GM19463 (cell line): ENCODE measurements at regions not wholly inside any gene's neighbourhood (a gene's known extent, or its start where the extent isn't known, plus 50 kb on each side); places are given as distances from the start of the nearest gene placed in this dataset.

Source experiments
- ATAC-seq: cut with Tn5 transposase; IDR thresholded peaks from one replicate; pipeline ENCODE4 v1.9.1; 2021; ENCODE audit warnings: mild to moderate bottlenecking, moderate library complexity; ENCODE audit not compliant: unreplicated experiment

- ATAC-seq: no peak
Measured at GRCh38 chr2:14905571-14905970, 273.1 kb downstream of the LRATD1 start.

GRCh38 chr2:14907014-14907612, 274.6 kb downstream of the LRATD1 start:
- no peak for ATAC-seq

GRCh38 chr2:14909795-14910194, 277.3 kb downstream of the LRATD1 start:
- ATAC-seq: no peak

- no peak for ATAC-seq
Measured at GRCh38 chr2:14910654-14911053, 278.1 kb downstream of the LRATD1 start.

- ATAC-seq: no peak
Measured at GRCh38 chr2:14915983-14916382, 283.5 kb downstream of the LRATD1 start.

DNA sequence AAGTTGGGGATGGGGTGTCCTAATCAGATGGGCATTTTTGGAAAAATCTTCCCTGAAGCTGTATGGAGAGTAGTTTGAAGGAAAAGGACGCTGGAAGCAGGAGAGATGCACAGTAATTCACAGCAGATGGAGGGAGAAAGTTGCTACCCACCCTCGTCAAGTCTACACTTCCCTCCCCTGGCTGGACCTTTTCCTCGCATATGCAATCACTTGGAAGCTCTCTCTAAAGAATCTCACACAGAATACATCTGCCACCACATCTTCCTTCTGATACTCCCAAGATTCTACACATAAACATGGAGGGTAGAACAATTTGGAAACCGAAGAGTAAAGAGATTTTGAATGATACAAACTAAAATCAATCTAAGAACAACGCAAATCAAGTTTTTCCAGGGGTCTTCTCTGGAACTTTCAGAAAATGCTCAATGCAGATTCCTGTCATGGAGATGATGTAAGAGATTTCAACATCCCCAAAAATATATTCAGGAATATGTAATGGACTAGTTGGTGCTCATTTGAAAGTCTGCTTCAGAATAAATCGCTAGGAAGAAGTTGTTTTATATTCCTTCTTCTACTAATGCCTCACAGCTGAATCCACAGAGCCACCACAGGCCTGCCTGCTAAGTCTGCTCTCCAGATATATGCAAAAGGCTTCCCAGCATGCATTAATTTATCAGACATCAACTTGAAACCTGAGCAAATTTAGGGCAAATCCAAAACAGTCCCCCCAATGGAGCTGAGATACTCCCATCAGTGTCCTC, 291.5 kb downstream of the LRATD1 start:
- ATAC-seq: no peak

- no peak for ATAC-seq
Measured at GRCh38 chr2:14925471-14925870, 293.0 kb downstream of the LRATD1 start.

DNA sequence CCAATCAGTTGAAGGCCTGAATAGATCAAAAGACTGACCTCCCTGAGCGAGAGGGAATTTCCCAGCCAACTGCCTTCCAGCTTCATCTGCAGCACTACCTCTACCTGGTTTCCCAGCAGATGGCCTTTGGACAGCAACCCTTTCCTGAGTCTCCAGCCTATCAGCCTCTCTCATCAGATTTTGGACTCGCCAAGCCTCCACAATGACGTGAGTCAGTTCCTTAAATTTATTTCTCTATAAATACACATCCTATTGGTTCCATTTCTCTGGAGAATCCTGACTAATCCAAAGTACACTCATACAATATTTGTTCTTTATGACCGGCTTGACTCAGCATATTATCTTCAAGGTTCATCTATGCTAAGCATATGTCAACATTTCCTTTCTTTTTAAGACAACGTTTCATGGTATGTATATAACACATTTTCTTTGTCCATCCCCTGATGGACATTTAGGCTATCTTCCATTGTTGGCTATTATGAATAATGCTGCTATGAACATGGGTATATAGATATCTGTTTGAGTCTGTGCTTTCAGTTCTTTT, 294.6 kb downstream of the LRATD1 start:
- no peak for ATAC-seq

- ATAC-seq: no peak
Measured at GRCh38 chr2:14928056-14928455, 295.5 kb downstream of the LRATD1 start.

DNA sequence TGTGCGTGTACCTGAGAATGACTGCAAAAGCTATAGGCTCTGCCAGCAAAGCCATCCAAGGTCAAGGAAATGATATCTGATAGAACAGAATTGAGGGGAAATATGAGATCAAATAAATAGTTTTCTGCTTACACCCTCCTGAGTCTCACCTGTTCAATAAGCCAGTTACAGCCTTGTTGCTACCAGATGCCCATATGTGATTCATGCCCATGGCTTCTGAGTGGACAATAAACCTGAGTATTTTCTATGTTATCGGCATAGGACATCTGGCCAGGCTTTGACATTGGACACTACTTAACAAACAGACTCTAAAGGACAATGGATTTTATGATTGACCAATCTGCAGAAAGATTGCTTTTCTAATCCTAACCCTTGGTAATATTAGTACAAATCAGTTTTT, 297.9 kb downstream of the LRATD1 start:
- no peak for ATAC-seq

DNA sequence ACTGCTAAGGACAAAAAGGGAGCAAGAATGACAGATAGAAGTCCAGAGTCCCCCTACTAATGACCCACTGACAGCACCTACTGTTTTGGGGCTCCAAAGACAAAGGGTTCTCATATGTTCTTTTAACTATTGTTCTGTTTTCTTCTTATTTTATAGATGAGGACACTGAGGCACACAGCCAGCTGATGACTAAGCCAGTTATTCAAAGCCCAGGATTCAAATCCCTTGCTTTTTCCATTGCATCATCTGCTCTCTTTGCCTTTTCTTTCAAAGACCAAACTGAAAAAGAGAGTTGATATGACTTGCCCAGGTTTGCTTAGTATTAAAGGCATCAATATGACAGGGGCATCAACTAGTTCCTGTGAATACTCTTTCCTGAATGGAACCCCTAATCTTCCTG, 299.8 kb downstream of the LRATD1 start:
- ATAC-seq: no peak

DNA sequence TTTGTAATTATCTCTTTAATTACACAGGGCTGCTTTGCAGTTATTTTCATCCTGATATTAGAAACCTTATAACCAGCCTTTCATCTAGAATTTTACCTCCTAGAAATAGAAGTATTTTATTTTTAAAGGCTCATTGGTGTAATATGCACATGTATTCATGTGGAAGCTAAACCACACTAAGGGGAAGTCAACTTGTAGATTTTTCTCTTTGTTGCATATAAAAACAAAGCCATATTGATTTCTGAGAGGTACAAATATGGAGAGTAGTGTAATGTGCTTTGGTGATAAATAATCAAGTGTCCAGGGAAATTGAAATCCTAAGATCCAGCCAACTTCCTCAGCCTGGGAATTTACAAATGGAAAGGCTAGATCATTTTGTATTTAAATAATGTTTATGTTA, 301.2 kb downstream of the LRATD1 start:
- ATAC-seq: no peak

DNA sequence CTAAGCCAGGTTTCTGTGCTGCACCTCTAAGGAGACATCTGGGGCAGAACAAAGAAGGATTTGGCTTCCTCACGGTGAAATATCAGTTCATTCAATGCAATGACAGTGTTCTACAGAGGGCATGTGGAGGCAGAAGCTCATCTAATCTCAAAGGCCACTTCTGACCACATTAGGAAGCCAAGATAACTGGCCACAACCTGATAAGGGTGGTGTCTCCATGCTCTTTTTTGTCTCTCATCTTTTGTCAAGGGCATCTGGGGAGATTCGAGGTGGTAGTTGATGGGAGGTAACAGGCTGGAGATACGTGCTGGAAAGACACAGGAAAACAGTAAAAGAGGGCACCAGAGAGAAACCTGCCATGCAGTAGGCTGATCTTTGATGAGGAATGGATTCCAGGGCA, 303.9 kb downstream of the LRATD1 start:
- no peak for ATAC-seq

DNA sequence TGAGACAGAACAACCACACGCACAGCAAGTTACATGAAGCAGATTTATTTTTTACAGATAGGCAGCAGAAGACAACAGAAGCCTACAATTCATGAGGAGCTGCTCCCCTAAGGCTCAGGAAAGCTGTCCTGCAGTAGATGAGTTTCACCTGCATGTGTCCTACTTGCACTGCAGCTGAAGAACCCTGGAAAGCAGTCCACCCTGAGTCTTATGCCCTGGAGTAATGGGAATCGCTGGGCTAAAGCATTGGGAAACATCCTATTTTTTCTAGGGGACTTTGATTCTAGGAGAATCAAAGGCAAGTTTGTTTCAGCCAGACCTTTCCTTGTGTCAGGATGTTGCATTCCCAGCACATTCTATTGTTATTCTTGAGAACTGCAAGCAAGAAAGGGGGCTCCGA, 304.8 kb downstream of the LRATD1 start:
- no peak for ATAC-seq

DNA sequence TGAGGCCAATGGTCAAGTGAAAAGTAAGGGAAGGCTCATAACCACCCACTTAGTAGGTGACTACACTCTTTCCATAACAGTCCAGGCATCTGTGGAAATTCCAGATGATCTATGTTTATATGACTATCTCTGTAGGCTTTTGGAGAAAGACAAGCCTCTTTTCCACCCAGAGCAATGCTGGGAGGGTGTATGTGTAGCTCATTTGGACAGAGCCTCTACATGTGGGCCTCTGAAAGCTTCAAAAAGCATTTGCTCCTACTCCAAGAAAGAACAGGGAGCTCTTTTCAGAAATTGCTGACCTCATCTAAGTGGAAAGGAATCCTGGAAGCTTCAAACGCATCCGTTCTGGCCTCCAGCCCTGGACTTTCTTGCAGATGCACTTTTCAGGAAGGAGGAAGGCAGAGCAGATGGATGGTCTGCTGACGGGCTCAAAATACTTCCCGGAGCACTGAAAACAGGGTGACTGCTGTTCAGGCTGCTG, 308.7 kb downstream of the LRATD1 start:
- ATAC-seq: no peak

DNA sequence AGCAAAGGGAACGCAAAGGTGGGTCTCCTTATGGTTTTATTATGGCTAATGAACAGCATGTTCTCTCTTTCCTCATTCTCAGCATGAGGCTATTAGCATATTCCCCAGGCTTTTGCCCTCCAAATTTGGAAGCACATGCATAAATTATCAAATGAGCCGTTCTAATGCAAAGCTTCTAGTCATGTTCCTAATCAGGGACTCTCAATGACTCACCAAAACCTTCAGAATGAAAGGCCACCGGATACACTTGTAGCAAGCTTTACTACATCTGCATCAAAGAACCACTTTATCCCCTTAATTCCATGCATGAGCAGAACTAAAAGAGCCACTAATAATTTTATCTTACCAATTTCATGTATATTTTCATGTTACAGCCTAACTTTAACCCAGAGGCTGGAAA, 310.5 kb downstream of the LRATD1 start:
- ATAC-seq: no peak

DNA sequence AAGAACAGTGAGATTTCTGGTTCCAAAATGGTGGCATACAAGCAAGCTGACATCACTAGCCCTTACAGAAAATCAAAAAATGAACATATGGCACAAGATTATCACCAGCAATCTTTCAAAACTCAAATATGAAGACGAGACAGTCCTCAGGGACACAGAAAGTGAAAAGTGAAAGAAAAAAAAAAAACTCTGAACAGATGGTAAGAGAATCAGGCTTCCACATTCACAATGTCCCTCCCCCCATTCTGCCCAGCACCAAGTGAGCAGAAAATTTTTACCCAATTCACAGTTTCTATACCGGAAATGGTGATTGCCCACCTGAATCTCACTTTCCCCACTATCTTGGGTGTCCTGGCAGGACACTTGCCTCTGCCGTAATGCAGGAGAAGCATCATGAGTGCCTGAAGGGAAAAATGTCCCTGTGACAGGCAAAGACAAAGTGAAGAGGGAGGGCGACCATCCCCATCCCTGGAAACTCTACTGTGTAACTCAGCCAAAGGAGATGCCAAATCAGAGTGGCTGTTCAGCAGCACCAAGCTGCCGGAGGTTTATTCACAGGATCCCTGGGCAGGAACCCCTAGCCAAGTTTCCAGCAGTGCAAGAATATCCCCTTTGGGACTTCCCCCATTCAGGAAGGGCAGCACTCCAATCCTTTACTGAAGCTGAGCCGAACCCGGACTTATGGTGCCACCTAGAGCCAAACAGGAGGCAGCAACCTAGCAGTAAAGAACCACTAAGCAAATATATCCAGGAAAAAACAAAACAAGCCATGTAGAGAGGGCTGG, 312.2 kb downstream of the LRATD1 start:
- no peak for ATAC-seq

DNA sequence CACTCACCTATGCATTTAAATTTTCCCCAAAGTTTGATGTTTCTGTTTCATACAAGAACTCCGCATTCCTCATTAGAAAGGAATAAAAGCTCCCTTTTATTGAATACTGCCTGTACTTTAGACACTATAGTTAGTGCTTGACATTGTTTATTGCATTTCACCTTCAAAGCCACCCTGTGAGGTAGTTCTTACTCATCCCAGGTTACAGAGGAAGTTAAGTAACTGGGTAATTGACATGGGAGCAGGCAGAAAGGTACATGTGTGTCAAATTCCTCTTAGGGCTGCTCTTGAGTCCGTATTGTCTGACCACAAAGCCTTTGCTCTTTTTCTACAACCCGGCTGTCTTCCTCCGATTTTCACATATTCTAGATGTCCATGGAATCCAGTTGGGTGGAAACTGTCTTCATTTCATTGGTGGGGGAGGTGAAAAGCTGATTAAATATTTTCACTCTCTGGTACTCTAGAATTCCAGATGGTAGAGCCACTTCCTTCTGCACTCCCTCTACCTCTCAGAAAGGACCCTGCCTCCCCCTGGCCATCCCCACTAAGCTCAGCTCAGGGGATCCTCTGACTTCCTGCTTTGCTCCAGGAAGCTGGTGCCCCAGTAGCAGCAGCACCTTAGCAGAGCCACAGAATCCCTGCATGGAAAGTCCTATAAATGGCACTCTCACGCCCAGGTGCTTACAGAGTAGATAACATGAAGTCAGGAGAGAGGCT, 319.2 kb downstream of the LRATD1 start:
- no peak for ATAC-seq

GRCh38 chr2:14952400-14952963, 320.0 kb downstream of the LRATD1 start:
- ATAC-seq: no peak

- no peak for ATAC-seq
Measured at GRCh38 chr2:14960686-14961324, 328.3 kb downstream of the LRATD1 start.
